ENCODE measurements at regions not wholly inside any gene's neighbourhood (a gene's known extent, or its start where the extent isn't known, plus 50 kb on each side); places are given as distances from the start of the nearest gene placed in this dataset.

DNA sequence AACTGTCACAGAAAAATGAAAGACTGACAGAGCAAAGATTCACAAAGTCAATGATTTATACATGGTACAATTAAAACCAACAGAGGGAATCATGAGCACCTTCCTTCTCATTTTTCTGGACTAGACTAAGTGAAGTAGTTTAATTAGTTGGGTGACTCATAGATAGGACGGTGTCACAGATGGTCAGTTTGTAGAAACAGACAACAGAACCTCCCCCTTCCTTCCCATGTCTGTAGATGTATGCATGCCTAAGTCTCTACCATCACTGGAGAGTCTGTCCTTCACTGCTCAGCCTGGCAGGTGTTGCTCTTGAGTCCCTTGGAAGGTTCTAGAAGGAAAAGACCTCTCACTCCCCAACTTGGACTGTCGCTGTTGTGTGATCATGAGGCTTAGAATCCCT is 75.4 kb upstream of the EEF1E1 start:
- Histone ChIP-seq H4K20me1 (ENCODE audit: insufficient read depth, low read length, poor library complexity, severe bottlenecking) (no peaks in the 10 kb centered on the region), H3K9me3 (ENCODE audit: insufficient read depth, low read depth, low read length) (no peaks in the 10 kb centered on the region), H3K4me2 (ENCODE audit: low read depth, low read length, poor library complexity, severe bottlenecking) (no peak overlapping the region), H3K79me2 (ENCODE audit: insufficient read depth, low read length) (no peaks in the 10 kb centered on the region), H3K4me3 (ENCODE audit: low read length, poor library complexity, severe bottlenecking) (no peak overlapping the region), H3K9me2 (replicated peaks; ENCODE audit: low read depth, low read length) (no peaks in the 10 kb centered on the region), H3K36me3 (ENCODE audit: insufficient read depth, low read length) (no peaks in the 10 kb centered on the region), H3K4me1 (ENCODE audit: insufficient read depth, low read length, poor library complexity, severe bottlenecking) (peaks cover 19% of the 10 kb centered on the region), H2AFZ (ENCODE audit: low read length) (no peak overlapping the region), H3F3A (ENCODE audit: low read depth) (no peaks in the 10 kb centered on the region), H3K9ac (ENCODE audit: low read depth, low read length, poor library complexity, severe bottlenecking) (no peak overlapping the region), H3K27me3 (ENCODE audit: insufficient read depth, low read length, poor library complexity, severe bottlenecking) (no peaks in the 10 kb centered on the region)
- TF ChIP-seq EZH2phosphoT487 (IDR thresholded peaks at IDR 0.05; ENCODE audit: borderline replicate concordance) = no peak
- TF ChIP-seq, protein P1, sequence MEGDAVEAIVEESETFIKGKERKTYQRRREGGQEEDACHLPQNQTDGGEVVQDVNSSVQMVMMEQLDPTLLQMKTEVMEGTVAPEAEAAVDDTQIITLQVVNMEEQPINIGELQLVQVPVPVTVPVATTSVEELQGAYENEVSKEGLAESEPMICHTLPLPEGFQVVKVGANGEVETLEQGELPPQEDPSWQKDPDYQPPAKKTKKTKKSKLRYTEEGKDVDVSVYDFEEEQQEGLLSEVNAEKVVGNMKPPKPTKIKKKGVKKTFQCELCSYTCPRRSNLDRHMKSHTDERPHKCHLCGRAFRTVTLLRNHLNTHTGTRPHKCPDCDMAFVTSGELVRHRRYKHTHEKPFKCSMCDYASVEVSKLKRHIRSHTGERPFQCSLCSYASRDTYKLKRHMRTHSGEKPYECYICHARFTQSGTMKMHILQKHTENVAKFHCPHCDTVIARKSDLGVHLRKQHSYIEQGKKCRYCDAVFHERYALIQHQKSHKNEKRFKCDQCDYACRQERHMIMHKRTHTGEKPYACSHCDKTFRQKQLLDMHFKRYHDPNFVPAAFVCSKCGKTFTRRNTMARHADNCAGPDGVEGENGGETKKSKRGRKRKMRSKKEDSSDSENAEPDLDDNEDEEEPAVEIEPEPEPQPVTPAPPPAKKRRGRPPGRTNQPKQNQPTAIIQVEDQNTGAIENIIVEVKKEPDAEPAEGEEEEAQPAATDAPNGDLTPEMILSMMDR (conservative IDR thresholded peaks at IDR 0.05; ENCODE audit: low read length) = no peak

DNA sequence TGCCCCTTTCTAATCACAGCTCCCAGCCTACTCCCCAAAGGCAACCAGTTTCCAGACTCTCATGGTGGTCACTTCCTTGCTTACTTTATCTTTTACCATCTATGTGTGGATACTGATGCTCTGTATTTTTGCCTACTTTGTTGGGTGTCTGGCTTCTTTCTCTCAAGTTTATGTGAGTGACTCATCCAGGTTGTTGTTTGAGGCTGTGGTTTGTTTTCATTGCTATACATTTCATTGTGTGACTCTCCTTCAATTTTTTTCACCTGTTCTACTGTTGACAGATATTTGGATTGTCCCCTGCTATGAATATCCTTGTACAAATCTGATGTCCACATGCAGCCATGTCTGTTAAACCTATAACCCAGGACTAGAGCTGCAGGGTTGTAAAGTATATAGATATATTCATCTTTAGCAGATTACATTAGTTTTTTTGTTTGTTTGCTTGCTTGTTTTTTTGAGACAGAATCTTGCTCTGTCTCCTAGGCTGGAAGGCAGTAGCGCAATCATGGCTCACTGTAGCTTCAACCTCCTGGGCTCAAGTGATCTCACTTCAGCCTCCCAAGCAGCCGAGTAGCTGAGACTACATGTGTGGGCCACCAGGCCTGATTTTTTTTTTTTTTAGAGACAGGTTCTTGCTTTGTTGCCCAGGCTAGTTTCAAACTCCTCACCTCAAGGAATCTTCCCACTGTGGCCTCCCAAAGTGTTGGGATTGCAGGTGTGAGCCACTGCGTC is 72.9 kb upstream of the EEF1E1 start:
- H4K20me1 ChIP-seq (ENCODE audit: insufficient read depth, low read length, poor library complexity, severe bottlenecking) = no peaks in the 10 kb centered on the region
- H3K9me2 ChIP-seq (replicated peaks; ENCODE audit: low read depth, low read length) = no peaks in the 10 kb centered on the region

DNA sequence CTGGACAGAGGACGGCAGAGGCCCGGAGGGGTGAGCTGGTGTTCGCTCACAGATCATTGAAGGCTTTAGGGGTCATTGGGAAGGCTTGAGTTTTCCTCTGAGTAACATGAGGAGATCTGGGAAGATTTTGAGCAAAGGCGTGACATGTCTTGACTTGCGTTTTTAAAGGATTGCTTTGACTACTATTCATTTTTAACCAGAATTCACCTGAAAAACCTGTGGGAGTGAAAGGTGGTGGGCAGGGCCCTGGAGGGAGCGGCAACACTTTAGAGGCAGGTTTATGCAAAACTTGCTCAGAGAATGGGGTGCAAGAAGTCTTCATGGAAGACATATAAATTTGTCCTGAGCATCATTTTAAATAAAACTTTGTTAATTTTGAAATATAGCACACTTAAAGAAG is 72.2 kb upstream of the EEF1E1 start:
- no peak overlapping the region for H3K4me2 ChIP-seq (ENCODE audit: low read depth, low read length, poor library complexity, severe bottlenecking)
- no peaks in the 10 kb centered on the region for H3K79me2 ChIP-seq (ENCODE audit: insufficient read depth, low read length)
- TF ChIP-seq EZH2phosphoT487 (IDR thresholded peaks at IDR 0.05; ENCODE audit: borderline replicate concordance) = no peak
- TF ChIP-seq, protein P1 (conservative IDR thresholded peaks at IDR 0.05; ENCODE audit: low read length) = no peak
- no peaks in the 10 kb centered on the region for H3K36me3 ChIP-seq (ENCODE audit: insufficient read depth, low read length)
- H3F3A ChIP-seq (ENCODE audit: low read depth) = no peaks in the 10 kb centered on the region
- H2AFZ ChIP-seq (ENCODE audit: low read length) = no peak overlapping the region
- H3K27me3 ChIP-seq (ENCODE audit: insufficient read depth, low read length, poor library complexity, severe bottlenecking) = no peaks in the 10 kb centered on the region
- H3K9me3 ChIP-seq (ENCODE audit: insufficient read depth, low read depth, low read length) = no peaks in the 10 kb centered on the region
- H4K20me1 ChIP-seq (ENCODE audit: insufficient read depth, low read length, poor library complexity, severe bottlenecking) = no peaks in the 10 kb centered on the region
- H3K9ac ChIP-seq (ENCODE audit: low read depth, low read length, poor library complexity, severe bottlenecking) = no peak overlapping the region
- no peaks in the 10 kb centered on the region for H3K4me1 ChIP-seq (ENCODE audit: insufficient read depth, low read length, poor library complexity, severe bottlenecking)
- no peaks in the 10 kb centered on the region for H3K9me2 ChIP-seq (replicated peaks; ENCODE audit: low read depth, low read length)
- no peak overlapping the region for H3K4me3 ChIP-seq (ENCODE audit: low read length, poor library complexity, severe bottlenecking)

More for the DNA sequence above, 72.9 kb upstream of the EEF1E1 start:
- TF ChIP-seq, protein P1 (conservative IDR thresholded peaks at IDR 0.05; ENCODE audit: low read length) = no peak
- no peak for TF ChIP-seq EZH2phosphoT487 (IDR thresholded peaks at IDR 0.05; ENCODE audit: borderline replicate concordance)
- Histone ChIP-seq H3K9ac (ENCODE audit: low read depth, low read length, poor library complexity, severe bottlenecking) (no peak overlapping the region), H3K79me2 (ENCODE audit: insufficient read depth, low read length) (no peaks in the 10 kb centered on the region), H2AFZ (ENCODE audit: low read length) (no peak overlapping the region), H3K9me3 (ENCODE audit: insufficient read depth, low read depth, low read length) (no peaks in the 10 kb centered on the region), H3K36me3 (ENCODE audit: insufficient read depth, low read length) (no peaks in the 10 kb centered on the region), H3K27me3 (ENCODE audit: insufficient read depth, low read length, poor library complexity, severe bottlenecking) (no peaks in the 10 kb centered on the region), H3F3A (ENCODE audit: low read depth) (no peaks in the 10 kb centered on the region), H3K4me1 (ENCODE audit: insufficient read depth, low read length, poor library complexity, severe bottlenecking) (no peaks in the 10 kb centered on the region), H3K4me2 (ENCODE audit: low read depth, low read length, poor library complexity, severe bottlenecking) (no peak overlapping the region), H3K4me3 (ENCODE audit: low read length, poor library complexity, severe bottlenecking) (no peak overlapping the region)
